ENCODE measurements at regions not wholly inside any gene's neighbourhood (a gene's known extent, or its start where the extent isn't known, plus 50 kb on each side); places are given as distances from the start of the nearest gene placed in this dataset.

DNA sequence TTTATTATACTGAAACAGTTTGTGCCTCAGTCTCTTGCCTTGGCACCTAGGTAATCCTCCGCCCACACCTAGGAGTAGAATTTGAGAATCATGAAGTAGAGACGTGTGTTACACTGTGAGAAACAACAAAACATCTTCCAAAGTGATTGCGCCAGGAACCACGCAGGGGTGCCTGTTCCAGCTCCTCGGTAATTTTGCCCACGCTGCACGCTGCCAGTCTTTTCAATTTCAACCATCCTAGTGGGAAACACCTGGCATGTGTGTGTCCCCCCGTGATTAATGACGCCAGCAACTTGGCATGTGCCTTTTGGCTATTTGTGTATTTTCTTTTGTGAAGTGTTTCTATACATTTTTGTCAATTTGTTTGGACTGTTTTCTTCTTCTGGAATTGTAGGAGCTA is 919.1 kb downstream of the BRD1 start:
- intact Hi-C loops (cut with DNase I) = no loop called here
- H3K4me1 ChIP-seq (replicated peaks in 1 of 2) = no peaks in the 10 kb centered on the region
- H3K36me3 ChIP-seq (replicated peaks in 1 of 2) = no peaks in the 10 kb centered on the region
- H3K9me3 ChIP-seq (replicated peaks in 1 of 3) = no peaks in the 10 kb centered on the region
- peaks cover 6% of the 10 kb centered on the region for H3K27me3 ChIP-seq
- no peak overlapping the region for H3K4me3 ChIP-seq
- no peak for DNase-seq
- WGBS, 4 donors = 72 to 83% (median 78%) methylated on average over 9 of the region's 9 CpGs
- TF ChIP-seq POLR2A (IDR thresholded peaks at IDR 0.05) = no peak
- H3K27ac ChIP-seq = no peak overlapping the region

DNA sequence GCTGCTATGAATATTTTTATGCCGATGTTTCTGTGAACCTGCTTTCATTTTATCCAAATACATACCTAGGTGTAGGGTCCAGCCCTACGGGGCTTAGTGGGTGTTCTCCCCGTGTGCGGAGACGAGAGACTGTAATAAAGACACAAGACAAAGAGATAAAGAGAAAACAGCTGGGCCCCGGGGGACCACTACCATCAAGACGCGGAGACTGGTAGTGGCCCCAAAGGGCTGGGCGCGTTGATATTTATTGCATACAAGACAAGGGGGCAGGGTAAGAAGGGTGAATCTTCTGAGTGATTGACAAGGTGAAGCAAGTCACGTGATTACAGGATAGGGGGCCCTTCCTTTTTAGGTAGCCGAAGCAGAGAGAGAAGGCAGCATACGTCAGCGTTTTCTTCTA is 920.1 kb downstream of the BRD1 start:
- TF ChIP-seq POLR2A (IDR thresholded peaks at IDR 0.05) = no peak
- TF ChIP-seq, protein P1, sequence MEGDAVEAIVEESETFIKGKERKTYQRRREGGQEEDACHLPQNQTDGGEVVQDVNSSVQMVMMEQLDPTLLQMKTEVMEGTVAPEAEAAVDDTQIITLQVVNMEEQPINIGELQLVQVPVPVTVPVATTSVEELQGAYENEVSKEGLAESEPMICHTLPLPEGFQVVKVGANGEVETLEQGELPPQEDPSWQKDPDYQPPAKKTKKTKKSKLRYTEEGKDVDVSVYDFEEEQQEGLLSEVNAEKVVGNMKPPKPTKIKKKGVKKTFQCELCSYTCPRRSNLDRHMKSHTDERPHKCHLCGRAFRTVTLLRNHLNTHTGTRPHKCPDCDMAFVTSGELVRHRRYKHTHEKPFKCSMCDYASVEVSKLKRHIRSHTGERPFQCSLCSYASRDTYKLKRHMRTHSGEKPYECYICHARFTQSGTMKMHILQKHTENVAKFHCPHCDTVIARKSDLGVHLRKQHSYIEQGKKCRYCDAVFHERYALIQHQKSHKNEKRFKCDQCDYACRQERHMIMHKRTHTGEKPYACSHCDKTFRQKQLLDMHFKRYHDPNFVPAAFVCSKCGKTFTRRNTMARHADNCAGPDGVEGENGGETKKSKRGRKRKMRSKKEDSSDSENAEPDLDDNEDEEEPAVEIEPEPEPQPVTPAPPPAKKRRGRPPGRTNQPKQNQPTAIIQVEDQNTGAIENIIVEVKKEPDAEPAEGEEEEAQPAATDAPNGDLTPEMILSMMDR (IDR thresholded peaks at IDR 0.05) = no peak
- no peaks in the 10 kb centered on the region for H3K36me3 ChIP-seq (replicated peaks in 1 of 2)
- no peak for DNase-seq
- H3K4me3 ChIP-seq = no peak overlapping the region
- no peaks in the 10 kb centered on the region for H3K27me3 ChIP-seq
- H3K9me3 ChIP-seq (replicated peaks in 1 of 3) = no peaks in the 10 kb centered on the region
- intact Hi-C loops (cut with DNase I) = no loop called here
- H3K4me1 ChIP-seq (replicated peaks in 1 of 2) = no peaks in the 10 kb centered on the region
- H3K27ac ChIP-seq = no peak overlapping the region
- 51 to 60% (median 55%) methylated on average over 14 of the region's 14 CpGs for WGBS, 4 donors

DNA sequence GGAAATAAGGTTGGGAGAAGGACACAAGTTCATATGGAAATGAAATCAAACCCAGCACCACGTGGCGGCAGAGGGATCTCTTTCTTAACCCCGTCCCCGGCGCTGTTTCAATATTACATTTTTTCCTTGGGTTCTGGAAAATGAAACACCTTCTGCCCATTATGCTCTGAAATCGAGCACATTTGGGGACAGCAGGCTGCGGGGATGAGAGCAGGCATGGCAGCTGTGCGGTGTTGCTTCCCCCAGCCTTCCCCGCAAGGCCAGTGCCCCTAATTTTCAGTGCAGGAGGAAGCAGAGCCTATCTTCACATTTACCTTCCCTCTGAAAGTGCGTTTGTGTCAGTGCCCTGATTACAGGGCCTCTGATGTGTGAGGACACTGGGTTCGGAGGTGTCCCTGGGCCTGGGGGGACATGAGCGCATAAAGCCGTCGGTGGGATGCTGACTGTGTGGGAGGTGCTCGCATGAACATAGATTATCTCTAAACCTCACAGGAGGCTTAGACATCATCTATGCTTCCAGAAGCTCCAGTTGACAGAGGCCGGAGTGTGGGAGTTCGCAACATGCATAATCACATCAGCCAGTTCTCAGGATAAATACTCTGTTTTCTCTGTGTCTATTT is 921.3 kb downstream of the BRD1 start:
- no peak for TF ChIP-seq POLR2A (IDR thresholded peaks at IDR 0.05)
- TF ChIP-seq, protein P1 (IDR thresholded peaks at IDR 0.05) = no peak
- intact Hi-C loops (cut with DNase I) = no loop called here
- no peak overlapping the region for H3K27ac ChIP-seq
- DNase-seq = no peak
- 67 to 79% (median 73%) methylated on average over 16 to 17 of the region's 17 CpGs for WGBS, 4 donors
- H3K4me1 ChIP-seq (replicated peaks in 1 of 2) = no peaks in the 10 kb centered on the region
- no peaks in the 10 kb centered on the region for H3K9me3 ChIP-seq (replicated peaks in 1 of 3)
- H3K4me3 ChIP-seq = no peak overlapping the region
- no peaks in the 10 kb centered on the region for H3K36me3 ChIP-seq (replicated peaks in 1 of 2)
- H3K27me3 ChIP-seq = no peaks in the 10 kb centered on the region

DNA sequence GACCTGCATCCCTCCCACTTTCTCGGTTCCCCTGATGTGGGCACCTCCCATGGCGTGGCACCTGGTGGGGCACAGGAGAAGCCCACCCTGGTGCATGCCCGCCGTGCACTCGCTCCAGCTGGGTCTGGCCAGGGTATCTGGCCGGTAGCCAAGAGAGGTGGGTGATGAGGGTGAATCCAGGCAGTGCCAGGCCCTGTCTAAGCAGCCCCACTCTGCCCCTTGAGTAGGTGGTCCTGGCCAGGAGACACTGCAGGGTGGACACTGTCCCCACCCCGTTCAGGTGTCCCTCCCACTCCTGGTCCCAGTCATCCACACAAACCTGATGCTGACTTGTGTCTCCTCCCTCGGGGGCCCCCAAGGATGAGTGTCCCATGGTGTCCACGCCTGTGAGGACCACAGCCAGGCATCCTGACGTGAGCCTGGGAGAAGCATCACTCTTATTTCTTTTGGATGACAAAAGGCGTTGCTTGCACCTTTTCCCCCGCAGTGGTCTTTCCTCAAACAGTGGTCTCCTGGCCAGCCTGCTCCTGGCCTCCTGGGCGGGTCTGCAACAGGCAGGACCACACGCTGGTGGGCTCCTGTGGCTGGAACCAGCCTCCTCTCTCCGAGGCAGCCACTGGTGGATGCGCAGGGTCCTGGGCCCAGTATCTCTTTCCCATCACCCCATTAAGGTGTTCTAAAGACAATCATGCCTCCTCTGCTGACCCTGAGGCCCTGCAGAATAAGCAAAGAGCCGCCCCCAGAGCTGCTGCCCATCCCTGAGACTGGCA is 922.3 kb downstream of the BRD1 start:
- H3K36me3 ChIP-seq (replicated peaks in 1 of 2) = no peaks in the 10 kb centered on the region
- DNase-seq = peak in 1 of 7 donors; percentile 11
- H3K27ac ChIP-seq = no peak overlapping the region
- no peaks in the 10 kb centered on the region for H3K9me3 ChIP-seq (replicated peaks in 1 of 3)
- 75 to 80% (median 79%) methylated on average over 10 to 17 of the region's 17 CpGs for WGBS, 4 donors
- intact Hi-C loops (cut with DNase I) = no loop called here
- H3K4me3 ChIP-seq = no peak overlapping the region
- no peaks in the 10 kb centered on the region for H3K4me1 ChIP-seq (replicated peaks in 1 of 2)
- no peaks in the 10 kb centered on the region for H3K27me3 ChIP-seq
- TF ChIP-seq, protein P1 (IDR thresholded peaks at IDR 0.05) = no peak
- no peak for TF ChIP-seq POLR2A (IDR thresholded peaks at IDR 0.05)

Measured in adrenal gland (tissue), 9 donors.